ENCODE measurements at regions not wholly inside any gene's neighbourhood (a gene's known extent, or its start where the extent isn't known, plus 50 kb on each side); places are given as distances from the start of the nearest gene placed in this dataset.

GRCh38 chrX:23493941-23494374, 159.3 kb downstream of the PTCHD1 start:
- TF ChIP-seq CTCF (IDR thresholded peaks at IDR 0.05; ENCODE audit: low read depth, low read length, missing control alignments), result no peak
- DNase-seq (ENCODE audit: low read depth), result no peak
- no peak overlapping the region for H3K4me3 ChIP-seq (ENCODE audit: low read depth, low read length)

GRCh38 chrX:23494741-23495140, 160.1 kb downstream of the PTCHD1 start:
- TF ChIP-seq CTCF (IDR thresholded peaks at IDR 0.05; ENCODE audit: low read depth, low read length, missing control alignments), result no peak
- no peak overlapping the region for H3K4me3 ChIP-seq (ENCODE audit: low read depth, low read length)
- DNase-seq (ENCODE audit: low read depth), result no peak

- TF ChIP-seq CTCF (IDR thresholded peaks at IDR 0.05; ENCODE audit: low read depth, low read length, missing control alignments), result no peak
- no peak for DNase-seq (ENCODE audit: low read depth)
Observed at GRCh38 chrX:23497919-23498318, 163.3 kb downstream of the PTCHD1 start.

DNA sequence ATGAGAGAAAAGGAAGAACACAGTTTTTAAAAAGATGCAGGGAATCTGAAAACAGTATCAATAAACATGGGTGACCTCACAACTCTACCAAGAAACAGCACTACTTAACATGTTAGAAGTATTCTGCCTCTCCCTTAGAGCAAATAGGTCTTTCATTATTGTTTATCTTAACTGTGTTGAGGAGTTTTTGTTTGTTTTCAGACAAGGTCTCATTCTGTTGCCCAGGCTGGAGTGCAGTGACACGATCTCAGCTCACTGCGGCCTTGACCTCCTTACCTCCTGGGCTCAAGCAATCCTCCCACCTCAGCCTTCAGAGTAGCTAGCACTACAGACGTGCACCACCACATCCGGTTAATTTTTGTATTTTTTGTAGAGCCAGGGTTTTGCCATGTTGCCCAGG, 165.3 kb upstream of the PRDX4 start:
- H3K4me3 ChIP-seq (ENCODE audit: low read depth, low read length), result no peak overlapping the region
- DNase-seq (ENCODE audit: low read depth), result no peak
- no peak for TF ChIP-seq CTCF (IDR thresholded peaks at IDR 0.05; ENCODE audit: low read depth, low read length, missing control alignments)

More at GRCh38 chrX:23497919-23498318, 163.3 kb downstream of the PTCHD1 start:
- no peak overlapping the region for H3K4me3 ChIP-seq (ENCODE audit: low read depth, low read length)

GRCh38 chrX:23503835-23504539, 163.3 kb upstream of the PRDX4 start:
- TF ChIP-seq CTCF (IDR thresholded peaks at IDR 0.05; ENCODE audit: low read depth, low read length, missing control alignments), result no peak
- no peak for DNase-seq (ENCODE audit: low read depth)
- no peak overlapping the region for H3K4me3 ChIP-seq (ENCODE audit: low read depth, low read length)

DNA sequence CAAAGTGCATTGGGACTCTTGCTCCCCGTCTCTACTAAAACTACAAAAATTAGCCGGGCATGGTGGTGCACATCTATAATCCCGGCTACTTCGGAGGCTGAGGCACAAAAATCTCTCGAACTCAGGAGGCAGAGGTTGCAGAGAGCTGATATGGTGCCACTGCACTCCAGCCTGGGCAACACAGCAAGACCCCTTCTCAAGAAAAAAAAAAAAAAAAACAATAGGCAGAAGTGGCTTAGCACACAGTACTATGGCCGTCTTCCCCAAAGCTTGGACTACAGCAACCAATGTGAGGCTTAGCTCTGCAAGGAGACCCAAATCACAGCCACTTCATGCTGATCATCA, 162.8 kb upstream of the PRDX4 start:
- no peak for DNase-seq (ENCODE audit: low read depth)
- TF ChIP-seq CTCF (IDR thresholded peaks at IDR 0.05; ENCODE audit: low read depth, low read length, missing control alignments), result no peak
- H3K4me3 ChIP-seq (ENCODE audit: low read depth, low read length), result no peak overlapping the region

GRCh38 chrX:23504895-23505294, 162.4 kb upstream of the PRDX4 start:
- no peak for DNase-seq (ENCODE audit: low read depth)
- H3K4me3 ChIP-seq (ENCODE audit: low read depth, low read length), result no peak overlapping the region
- no peak for TF ChIP-seq CTCF (IDR thresholded peaks at IDR 0.05; ENCODE audit: low read depth, low read length, missing control alignments)
